SK-N-MC (cell line): ENCODE measurements at regions not wholly inside any gene's neighbourhood (a gene's known extent, or its start where the extent isn't known, plus 50 kb on each side); places are given as distances from the start of the nearest gene placed in this dataset.

Source experiments
- EZH2 ChIP-seq: fragments of 200-600 bp; sonication (generic); IDR thresholded peaks from one replicate; pipeline ENCODE4 v1.6.1; 2017; ENCODE audit warnings: antibody characterized with exemption
- POLR2AphosphoS5 ChIP-seq: IDR thresholded peaks from 2 replicates; pipeline ENCODE4 v1.6.1; 2012; ENCODE audit warnings: mild to moderate bottlenecking, low read depth, low read length, borderline replicate concordance

DNA sequence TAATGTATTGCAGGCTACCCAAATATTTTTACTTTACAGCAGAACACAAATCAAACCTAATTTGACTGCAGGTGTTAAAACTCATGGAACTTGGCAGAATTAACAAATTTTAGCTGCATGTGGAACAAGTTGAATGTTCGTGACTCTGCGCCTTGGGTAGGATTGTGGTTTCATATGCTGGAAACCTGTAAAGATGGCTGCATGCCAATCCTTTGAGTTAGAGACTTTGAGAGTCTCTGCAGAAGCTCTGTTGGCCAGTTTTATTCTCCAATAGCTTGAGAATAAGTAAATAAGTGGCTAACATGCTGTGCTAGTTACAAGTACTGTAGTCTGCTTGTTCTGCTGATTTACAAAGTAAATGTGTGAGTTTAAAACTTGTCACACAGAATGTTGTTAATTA, 77.8 kb downstream of the PDE6H start:
- TF ChIP-seq EZH2, result no peak
- TF ChIP-seq POLR2AphosphoS5, result no peak
